SK-N-SH (cell line): ENCODE measurements at regions not wholly inside any gene's neighbourhood (a gene's known extent, or its start where the extent isn't known, plus 50 kb on each side); places are given as distances from the start of the nearest gene placed in this dataset.

ENCODE experiments used
- CTCF ChIA-PET: fragments of 300-600, 350-600 bp; formaldehyde crosslinking; extraction: SDS; loops from one replicate; lab custom pipeline; 2021; lab: Yijun Ruan, JAX
- POLR2A ChIA-PET: fragments of 350-600 bp; sonication (Branson Sonifier 250); formaldehyde crosslinking; extraction: SDS; loops from one replicate; lab custom pipeline; 2020; ENCODE audit warnings: antibody characterized with exemption, inconsistent platforms; lab: Yijun Ruan, JAX
- DNase-seq: peaks from one replicate; pipeline ENCODE4 v3.0.0; 2012
- H2AFZ ChIP-seq: fragments of 200-600 bp; sonication (generic); 2 replicates; pipeline ENCODE4 v1.8.1; 2016; ENCODE audit warnings: antibody characterized with exemption, mild to moderate bottlenecking, low read depth
- H3F3A ChIP-seq: fragments of 200-600 bp; sonication (generic); replicated peaks from 2 replicates; pipeline ENCODE3; 2016; ENCODE audit warnings: antibody characterized with exemption, mild to moderate bottlenecking; ENCODE audit not compliant: insufficient read depth
- H3K27ac ChIP-seq, 2 experiments: fragments of 200-500 bp in 1 of 2; fragments of 200-600 bp in 1 of 2; sonication (Bioruptor generic) in 1 of 2; sonication (generic), shearing (Covaris generic) in 1 of 2; 2 replicates each; pipeline versions ENCODE4 v1.5.1 to v1.6.1; 2014 to 2016; ENCODE audit warnings: low read depth in 2 of 2, inconsistent platforms in 1 of 2, low read length in 1 of 2, mild to moderate bottlenecking in 1 of 2, mixed read lengths in 1 of 2
- H3K27me3 ChIP-seq: fragments of 200-600 bp; sonication (generic), shearing (Covaris generic); 2 replicates; pipeline ENCODE4 v1.6.1; 2016; ENCODE audit warnings: mixed run types; ENCODE audit not compliant: insufficient read depth
- H3K36me3 ChIP-seq, 2 experiments: fragments of 200-500 bp in 1 of 2; fragments of 200-600 bp in 1 of 2; sonication (Bioruptor generic) in 1 of 2; sonication (generic) in 1 of 2; replicated peaks in 1 of 2; 2 replicates each; pipeline versions ENCODE3 to v1.5.1; 2014 to 2016; ENCODE audit warnings: low read length in 1 of 2, mild to moderate bottlenecking in 1 of 2; ENCODE audit not compliant: insufficient read depth in 2 of 2, control insufficient read depth in 1 of 2
- H3K4me1 ChIP-seq, 2 experiments: fragments of 200-500 bp in 1 of 2; fragments of 200-600 bp in 1 of 2; sonication (Bioruptor generic) in 1 of 2; sonication (generic), shearing (Covaris generic) in 1 of 2; 2 replicates each; pipeline versions ENCODE4 v1.5.1 to v1.6.1; 2014 to 2016; ENCODE audit warnings: low read depth in 1 of 2, low read length in 1 of 2, mixed run types in 1 of 2; ENCODE audit not compliant: insufficient read depth in 2 of 2, control insufficient read depth in 1 of 2
- H3K4me2 ChIP-seq: fragments of 200-600 bp; sonication (generic), shearing (Covaris generic); 2 replicates; pipeline ENCODE4 v1.6.1; 2017; ENCODE audit warnings: mixed run types
- H3K4me3 ChIP-seq, 2 experiments: fragments of 200-500 bp in 1 of 2; fragments of 200-600 bp in 1 of 2; sonication (Bioruptor generic) in 1 of 2; sonication (generic), shearing (Covaris generic) in 1 of 2; 2 replicates each; pipeline versions ENCODE4 v1.5.1 to v1.8.1; 2014 to 2016; ENCODE audit warnings: low read depth in 2 of 2, inconsistent platforms in 1 of 2, low read length in 1 of 2, mild to moderate bottlenecking in 1 of 2, mixed read lengths in 1 of 2, moderate library complexity in 1 of 2
- H3K79me2 ChIP-seq: fragments of 200-600 bp; sonication (generic); 2 replicates; pipeline ENCODE4 v1.8.1; 2017; ENCODE audit warnings: mild to moderate bottlenecking; ENCODE audit not compliant: insufficient read depth
- H3K9ac ChIP-seq: fragments of 200-600 bp; sonication (generic); 2 replicates; pipeline ENCODE4 v1.6.1; 2017; ENCODE audit warnings: mixed run types
- H3K9me2 ChIP-seq: fragments of 200-600 bp; sonication (generic); 2 replicates; pipeline ENCODE4 v1.6.1; 2017; ENCODE audit warnings: mixed run types
- H3K9me3 ChIP-seq: fragments of 200-600 bp; sonication (generic); 2 replicates; pipeline ENCODE4 v1.6.1; 2017; ENCODE audit warnings: mixed run types, mild to moderate bottlenecking, moderate library complexity
- H4K20me1 ChIP-seq: fragments of 200-600 bp; sonication (generic); 2 replicates; pipeline ENCODE4 v1.6.1; 2017; ENCODE audit warnings: mild to moderate bottlenecking, mixed run types; ENCODE audit not compliant: insufficient read depth
- MXI1 ChIP-seq: IDR thresholded peaks from 2 replicates; pipeline ENCODE4 v1.6.1; 2012; ENCODE audit warnings: mild to moderate bottlenecking, low read depth, low read length, improper control_type of control experiment
- POLR2AphosphoS5 ChIP-seq: IDR thresholded peaks from 2 replicates; pipeline ENCODE4 v1.6.1; 2012; ENCODE audit warnings: low read depth, low read length
- RAD21 ChIP-seq: IDR thresholded peaks from 2 replicates; pipeline ENCODE4 v1.6.1; 2012; ENCODE audit warnings: mild to moderate bottlenecking, low read length
- TCF12 ChIP-seq: IDR thresholded peaks from 2 replicates; pipeline ENCODE4 v1.4.0; 2012
- TEAD4 ChIP-seq: IDR thresholded peaks from 2 replicates; pipeline ENCODE4 v1.4.0; 2012; ENCODE audit warnings: mild to moderate bottlenecking, borderline replicate concordance; ENCODE audit not compliant: insufficient read depth
- YY1 ChIP-seq: IDR thresholded peaks from 2 replicates; pipeline ENCODE4 v1.4.0; 2012; ENCODE audit warnings: low read depth, mild to moderate bottlenecking
- WGBS: methylation state at CpG from one replicate; pipeline ENCODE4 v1.1.6; 2017; ENCODE audit warnings: low lambda C conversion rate; 5-methylcytosine and 5-hydroxymethylcytosine counted together
- TF ChIP-seq, protein P1 (sequence below): IDR thresholded peaks from 2 replicates; pipeline ENCODE4 v1.6.1; 2012; ENCODE audit warnings: mild to moderate bottlenecking, low read depth, low read length, moderate library complexity
- TF ChIP-seq, protein P2 (sequence below): IDR thresholded peaks from 2 replicates; pipeline ENCODE4; 2012
- TF ChIP-seq, protein P3 (sequence below): fragments of 150-350 bp; IDR thresholded peaks from 2 replicates; pipeline ENCODE4 v1.6.1; 2016; ENCODE audit warnings: mild to moderate bottlenecking, low read depth, low read length
- TF ChIP-seq, protein P4 (sequence below): IDR thresholded peaks from 2 replicates; pipeline ENCODE4 v1.4.0; 2012; ENCODE audit warnings: low read depth, borderline replicate concordance
- TF ChIP-seq, protein P5 (sequence below): IDR thresholded peaks from 2 replicates; pipeline ENCODE4 v1.4.0; 2012; ENCODE audit warnings: low read depth, borderline replicate concordance

DNA sequence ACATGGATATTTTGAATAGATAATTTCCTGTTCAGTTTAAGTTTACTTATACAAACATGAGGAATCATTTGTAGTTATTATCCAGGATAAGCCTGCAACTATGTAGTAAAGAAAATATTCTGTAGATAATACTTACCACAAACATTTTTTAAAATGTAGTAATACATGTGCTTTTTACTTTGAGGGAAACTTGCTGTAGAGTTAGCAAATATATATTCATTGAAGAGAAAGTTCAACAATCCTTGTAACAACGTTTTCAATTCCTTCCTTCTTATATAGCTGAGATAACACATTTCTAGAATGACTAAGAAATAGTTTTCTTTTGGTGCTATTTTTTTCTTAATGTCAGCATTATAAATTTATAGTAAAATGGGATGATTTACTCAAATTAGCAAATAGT, 664.6 kb upstream of the ADAMTS5 start:
- H3K4me3 ChIP-seq: no peak overlapping the region
- H3K4me2 ChIP-seq: no peak overlapping the region
- peaks cover 6% of the 10 kb centered on the region for H3F3A ChIP-seq
- no peaks in the 10 kb centered on the region for H3K27me3 ChIP-seq
- H3K79me2 ChIP-seq: no peaks in the 10 kb centered on the region
- H3K36me3 ChIP-seq: no peaks in the 10 kb centered on the region
- CTCF ChIA-PET: no interaction called here
- H3K9me3 ChIP-seq: no peaks in the 10 kb centered on the region
- peak overlapping the region in 1 of 2 experiments; percentile 41; a peak in 2 of 4 replicates for H3K27ac ChIP-seq
- 51% methylated on average over 1 of the region's 1 CpG for WGBS
- H3K9ac ChIP-seq: no peak overlapping the region; the same call in 1 of the 2 replicates
- no peaks in the 10 kb centered on the region; a peak in 2 of 4 replicates for H3K4me1 ChIP-seq
- H2AFZ ChIP-seq: peak overlapping the region; percentile 27; the same call in 1 of the 2 replicates
- POLR2A ChIA-PET: no interaction called here
- no peaks in the 10 kb centered on the region for H4K20me1 ChIP-seq
- DNase-seq: no peak
- no peaks in the 10 kb centered on the region for H3K9me2 ChIP-seq
- TF ChIP-seq, protein P1, sequence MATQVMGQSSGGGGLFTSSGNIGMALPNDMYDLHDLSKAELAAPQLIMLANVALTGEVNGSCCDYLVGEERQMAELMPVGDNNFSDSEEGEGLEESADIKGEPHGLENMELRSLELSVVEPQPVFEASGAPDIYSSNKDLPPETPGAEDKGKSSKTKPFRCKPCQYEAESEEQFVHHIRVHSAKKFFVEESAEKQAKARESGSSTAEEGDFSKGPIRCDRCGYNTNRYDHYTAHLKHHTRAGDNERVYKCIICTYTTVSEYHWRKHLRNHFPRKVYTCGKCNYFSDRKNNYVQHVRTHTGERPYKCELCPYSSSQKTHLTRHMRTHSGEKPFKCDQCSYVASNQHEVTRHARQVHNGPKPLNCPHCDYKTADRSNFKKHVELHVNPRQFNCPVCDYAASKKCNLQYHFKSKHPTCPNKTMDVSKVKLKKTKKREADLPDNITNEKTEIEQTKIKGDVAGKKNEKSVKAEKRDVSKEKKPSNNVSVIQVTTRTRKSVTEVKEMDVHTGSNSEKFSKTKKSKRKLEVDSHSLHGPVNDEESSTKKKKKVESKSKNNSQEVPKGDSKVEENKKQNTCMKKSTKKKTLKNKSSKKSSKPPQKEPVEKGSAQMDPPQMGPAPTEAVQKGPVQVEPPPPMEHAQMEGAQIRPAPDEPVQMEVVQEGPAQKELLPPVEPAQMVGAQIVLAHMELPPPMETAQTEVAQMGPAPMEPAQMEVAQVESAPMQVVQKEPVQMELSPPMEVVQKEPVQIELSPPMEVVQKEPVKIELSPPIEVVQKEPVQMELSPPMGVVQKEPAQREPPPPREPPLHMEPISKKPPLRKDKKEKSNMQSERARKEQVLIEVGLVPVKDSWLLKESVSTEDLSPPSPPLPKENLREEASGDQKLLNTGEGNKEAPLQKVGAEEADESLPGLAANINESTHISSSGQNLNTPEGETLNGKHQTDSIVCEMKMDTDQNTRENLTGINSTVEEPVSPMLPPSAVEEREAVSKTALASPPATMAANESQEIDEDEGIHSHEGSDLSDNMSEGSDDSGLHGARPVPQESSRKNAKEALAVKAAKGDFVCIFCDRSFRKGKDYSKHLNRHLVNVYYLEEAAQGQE: no peak
- no peak for TF ChIP-seq RAD21
- TF ChIP-seq YY1: no peak
- TF ChIP-seq, protein P2, sequence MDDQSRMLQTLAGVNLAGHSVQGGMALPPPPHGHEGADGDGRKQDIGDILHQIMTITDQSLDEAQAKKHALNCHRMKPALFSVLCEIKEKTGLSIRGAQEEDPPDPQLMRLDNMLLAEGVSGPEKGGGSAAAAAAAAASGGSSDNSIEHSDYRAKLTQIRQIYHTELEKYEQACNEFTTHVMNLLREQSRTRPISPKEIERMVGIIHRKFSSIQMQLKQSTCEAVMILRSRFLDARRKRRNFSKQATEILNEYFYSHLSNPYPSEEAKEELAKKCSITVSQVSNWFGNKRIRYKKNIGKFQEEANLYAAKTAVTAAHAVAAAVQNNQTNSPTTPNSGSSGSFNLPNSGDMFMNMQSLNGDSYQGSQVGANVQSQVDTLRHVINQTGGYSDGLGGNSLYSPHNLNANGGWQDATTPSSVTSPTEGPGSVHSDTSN: no peak
- no peak for TF ChIP-seq MXI1
- no peak for TF ChIP-seq POLR2AphosphoS5
- TF ChIP-seq, protein P3, sequence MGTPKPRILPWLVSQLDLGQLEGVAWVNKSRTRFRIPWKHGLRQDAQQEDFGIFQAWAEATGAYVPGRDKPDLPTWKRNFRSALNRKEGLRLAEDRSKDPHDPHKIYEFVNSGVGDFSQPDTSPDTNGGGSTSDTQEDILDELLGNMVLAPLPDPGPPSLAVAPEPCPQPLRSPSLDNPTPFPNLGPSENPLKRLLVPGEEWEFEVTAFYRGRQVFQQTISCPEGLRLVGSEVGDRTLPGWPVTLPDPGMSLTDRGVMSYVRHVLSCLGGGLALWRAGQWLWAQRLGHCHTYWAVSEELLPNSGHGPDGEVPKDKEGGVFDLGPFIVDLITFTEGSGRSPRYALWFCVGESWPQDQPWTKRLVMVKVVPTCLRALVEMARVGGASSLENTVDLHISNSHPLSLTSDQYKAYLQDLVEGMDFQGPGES: no peak
- no peak for TF ChIP-seq TCF12
- TF ChIP-seq TEAD4: no peak
- TF ChIP-seq, protein P4, sequence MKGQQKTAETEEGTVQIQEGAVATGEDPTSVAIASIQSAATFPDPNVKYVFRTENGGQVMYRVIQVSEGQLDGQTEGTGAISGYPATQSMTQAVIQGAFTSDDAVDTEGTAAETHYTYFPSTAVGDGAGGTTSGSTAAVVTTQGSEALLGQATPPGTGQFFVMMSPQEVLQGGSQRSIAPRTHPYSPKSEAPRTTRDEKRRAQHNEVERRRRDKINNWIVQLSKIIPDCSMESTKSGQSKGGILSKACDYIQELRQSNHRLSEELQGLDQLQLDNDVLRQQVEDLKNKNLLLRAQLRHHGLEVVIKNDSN: no peak
- TF ChIP-seq, protein P5, sequence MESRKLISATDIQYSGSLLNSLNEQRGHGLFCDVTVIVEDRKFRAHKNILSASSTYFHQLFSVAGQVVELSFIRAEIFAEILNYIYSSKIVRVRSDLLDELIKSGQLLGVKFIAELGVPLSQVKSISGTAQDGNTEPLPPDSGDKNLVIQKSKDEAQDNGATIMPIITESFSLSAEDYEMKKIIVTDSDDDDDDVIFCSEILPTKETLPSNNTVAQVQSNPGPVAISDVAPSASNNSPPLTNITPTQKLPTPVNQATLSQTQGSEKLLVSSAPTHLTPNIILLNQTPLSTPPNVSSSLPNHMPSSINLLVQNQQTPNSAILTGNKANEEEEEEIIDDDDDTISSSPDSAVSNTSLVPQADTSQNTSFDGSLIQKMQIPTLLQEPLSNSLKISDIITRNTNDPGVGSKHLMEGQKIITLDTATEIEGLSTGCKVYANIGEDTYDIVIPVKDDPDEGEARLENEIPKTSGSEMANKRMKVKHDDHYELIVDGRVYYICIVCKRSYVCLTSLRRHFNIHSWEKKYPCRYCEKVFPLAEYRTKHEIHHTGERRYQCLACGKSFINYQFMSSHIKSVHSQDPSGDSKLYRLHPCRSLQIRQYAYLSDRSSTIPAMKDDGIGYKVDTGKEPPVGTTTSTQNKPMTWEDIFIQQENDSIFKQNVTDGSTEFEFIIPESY: no peak
